ENCODE measurements at regions not wholly inside any gene's neighbourhood (a gene's known extent, or its start where the extent isn't known, plus 50 kb on each side); places are given as distances from the start of the nearest gene placed in this dataset.

- TF ChIP-seq CTCF (IDR thresholded peaks at IDR 0.05; ENCODE audit: control extremely low read depth in 1 of 3, insufficient read depth in 1 of 3, low read depth in 1 of 3, low read length in 3 of 3) (no peak), POLR2AphosphoS5 (IDR thresholded peaks at IDR 0.05; ENCODE audit: low read depth, low read length) (no peak), NRF1 (IDR thresholded peaks at IDR 0.05; ENCODE audit: low read depth, low read length) (no peak), MAX (IDR thresholded peaks at IDR 0.05) (no peak), FOSL1 (IDR thresholded peaks at IDR 0.05; ENCODE audit: insufficient read depth, low read depth, low read length) (no peak), POLR2A (IDR thresholded peaks at IDR 0.05; ENCODE audit: control extremely low read depth in 1 of 2, low read depth in 2 of 2, low read length in 2 of 2) (no peak), CREB1 (IDR thresholded peaks at IDR 0.05) (no peak), EP300 (IDR thresholded peaks at IDR 0.05; ENCODE audit: borderline replicate concordance in 1 of 2, low read depth in 2 of 2, low read length in 2 of 2) (no peak), EZH2 (IDR thresholded peaks at IDR 0.05; ENCODE audit: low read depth, low read length, severe bottlenecking) (no peak)
These were observed 371.3 kb upstream of the CLEC14A start for GRCh38 chr14:38627163-38627562.

Measured in H1 (cell line).